ENCODE measurements at regions not wholly inside any gene's neighbourhood (a gene's known extent, or its start where the extent isn't known, plus 50 kb on each side); places are given as distances from the start of the nearest gene placed in this dataset.

- no peak overlapping the region for H4K8ac ChIP-seq (ENCODE audit: low read depth in 2 of 2, low read length in 2 of 2)
- H2AK9ac ChIP-seq (replicated peaks; ENCODE audit: low read depth, low read length, poor library complexity): no peak overlapping the region
- no peaks in the 10 kb centered on the region for H3K79me1 ChIP-seq (ENCODE audit: low read depth in 1 of 2, low read length in 2 of 2)
- H3K4me2 ChIP-seq (ENCODE audit: low read depth, low read length): no peak overlapping the region
- DNase-seq: no peak
- H3K9me3 ChIP-seq (ENCODE audit: control insufficient read depth, insufficient read depth, low read length): no peaks in the 10 kb centered on the region
- CTCF ChIA-PET: interaction anchor here (0.6 kb wide), 1 partner anchor 1014 kb away, joined by 3 read pairs; no protein-coding TSS in a partner anchor
- H2BK15ac ChIP-seq (ENCODE audit: low read depth, low read length): no peak overlapping the region
- in situ Hi-C loops (cut with MboI; ENCODE audit: low sequenced_read_pairs): no loop called here
- no peak overlapping the region for H3K9ac ChIP-seq (ENCODE audit: low read depth, low read length)
- POLR2A ChIA-PET (ENCODE audit: unreplicated experiment): no interaction called here
- H3K36me3 ChIP-seq (ENCODE audit: control insufficient read depth, insufficient read depth, low read length): no peaks in the 10 kb centered on the region
- dilution Hi-C loops (cut with HindIII; ENCODE audit: low sequenced_read_pairs, unreplicated experiment): no loop called here
- intact Hi-C loops (cut with micrococcal nuclease): no loop called here
- no peak overlapping the region for H3K4ac ChIP-seq (ENCODE audit: low read depth, low read length)
- H3K27me3 ChIP-seq (ENCODE audit: control insufficient read depth, insufficient read depth, low read length): peaks cover 4% of the 10 kb centered on the region; the same call in 1 of the 2 replicates
- H3K14ac ChIP-seq (replicated peaks; ENCODE audit: low read depth, low read length): no peak overlapping the region
- no peak overlapping the region for H3K18ac ChIP-seq (ENCODE audit: low read depth, low read length)
- no peaks in the 10 kb centered on the region for H3K9me1 ChIP-seq (ENCODE audit: insufficient read depth, low read length)
- H2AK5ac ChIP-seq (ENCODE audit: low read depth, low read length): no peak overlapping the region
- no peak for ATAC-seq (ENCODE audit: low read depth)
- H2BK20ac ChIP-seq (ENCODE audit: low read depth, low read length): no peak overlapping the region
- no peak overlapping the region for H2BK5ac ChIP-seq (ENCODE audit: low read depth, low read length, poor library complexity, severe bottlenecking)
- H3K56ac ChIP-seq (ENCODE audit: extremely low read depth, insufficient read depth, low read length): no peak overlapping the region
- H3K23ac ChIP-seq (ENCODE audit: low read depth, low read length): no peak overlapping the region
- no peak overlapping the region for H2BK120ac ChIP-seq (ENCODE audit: low read depth, low read length)
- WGBS, 2 experiments (ENCODE audit: extremely low coverage in 2 of 2, insufficient read length in 1 of 2): 75% methylated on average over 2 of the region's 4 CpGs; no CpG with 5 or more reads in 1 of the 2 experiments
- no peak overlapping the region for H3K4me3 ChIP-seq (ENCODE audit: insufficient read depth, low read depth, low read length)
- H4K5ac ChIP-seq (ENCODE audit: low read depth, low read length): no peak overlapping the region
- H4K91ac ChIP-seq (ENCODE audit: insufficient read depth, low read depth, low read length): no peak overlapping the region
- no peak overlapping the region for H3K27ac ChIP-seq (ENCODE audit: insufficient read depth, low read length)
- H4K20me1 ChIP-seq (ENCODE audit: insufficient read depth, low read length): no peaks in the 10 kb centered on the region
- no TSS peak for BruUV-seq (replicated peaks)
- TF ChIP-seq CTCF (conservative IDR thresholded peaks at IDR 0.05; ENCODE audit: low read depth, low read length) (no peak), RFX5 (IDR thresholded peaks at IDR 0.05; ENCODE audit: low read depth, low read length) (no peak)
- no peaks in the 10 kb centered on the region for H3K4me1 ChIP-seq (ENCODE audit: control insufficient read depth, insufficient read depth, low read length)
- H2AFZ ChIP-seq (replicated peaks; ENCODE audit: low read length, poor library complexity): no peak overlapping the region
These were observed 110.5 kb downstream of the NR2F2 start for GRCh38 chr15:96440978-96441377.

All from IMR-90 (cell line).